NB4 (cell line): ENCODE measurements at regions not wholly inside any gene's neighbourhood (a gene's known extent, or its start where the extent isn't known, plus 50 kb on each side); places are given as distances from the start of the nearest gene placed in this dataset.

Experiments
- CTCF ChIP-seq: IDR thresholded peaks from one replicate; pipeline ENCODE4 v1.5.1; 2012; ENCODE audit warnings: low read depth, low read length
- MYC ChIP-seq: IDR thresholded peaks from 2 replicates; pipeline ENCODE4 v1.6.1; 2011; ENCODE audit warnings: low read depth, low read length

- TF ChIP-seq MYC (no peak), CTCF (no peak)
Observed at GRCh38 chr1:238281418-238281817, 390.7 kb upstream of the ZP4 start.
